Peyer's patch (tissue), 4 donors: ENCODE measurements at regions not wholly inside any gene's neighbourhood (a gene's known extent, or its start where the extent isn't known, plus 50 kb on each side); places are given as distances from the start of the nearest gene placed in this dataset.
"Not testable (repeated sequence)": the region's sequence is repeated elsewhere in the genome, so short reads cannot be mapped to it uniquely, and the experiment has no call there.

ENCODE experiments used
- DNase-seq, 3 donors: peaks; one replicate each; pipeline ENCODE4 v3.0.0-alpha.2; 2017 to 2019
- H3K27ac ChIP-seq, 4 donors: fragments of 200-600 bp; sonication (generic); one replicate each; pipeline ENCODE4 v1.5.1; 2016 to 2019
- H3K27me3 ChIP-seq, 2 donors: fragments of 200-600 bp; sonication (generic); one replicate each; pipeline ENCODE4 v1.5.1; 2019
- H3K36me3 ChIP-seq, 3 donors: fragments of 200-600 bp; sonication (generic); one replicate each; pipeline ENCODE4 v1.5.1; 2016 to 2019
- H3K4me1 ChIP-seq, 4 donors: fragments of 200-600 bp; sonication (generic); one replicate each; pipeline ENCODE4 v1.5.1; 2016 to 2019
- H3K4me3 ChIP-seq, 4 donors: fragments of 200-600 bp; sonication (generic); 1 replicate in 3 of 4; 2 replicates in 1 of 4; pipeline ENCODE4 v1.5.1; 2016 to 2019; ENCODE audit warnings: mild to moderate bottlenecking in 1 of 4
- H3K9me3 ChIP-seq, 4 donors: fragments of 200-600 bp; sonication (generic); one replicate each; pipeline ENCODE4 v1.5.1; 2016 to 2019; ENCODE audit warnings: mild to moderate bottlenecking in 1 of 4
- POLR2A ChIP-seq, 2 donors: fragments of 450-650 bp; IDR thresholded peaks; one replicate each; pipeline ENCODE4 v1.5.1; 2017; ENCODE audit warnings: antibody characterized with exemption in 2 of 2, mild to moderate bottlenecking in 2 of 2, moderate library complexity in 2 of 2
- TF ChIP-seq, protein P1 (sequence below), 6 experiments: fragments of 450-650 bp in 4 of 6; fragments of 200-600 bp in 2 of 6; sonication (generic) in 1 of 6; IDR thresholded peaks; one replicate each; pipeline ENCODE4 v1.5.1; 2017 to 2019; ENCODE audit warnings: antibody characterized with exemption in 6 of 6, mild to moderate bottlenecking in 3 of 6, moderate library complexity in 1 of 6

DNA sequence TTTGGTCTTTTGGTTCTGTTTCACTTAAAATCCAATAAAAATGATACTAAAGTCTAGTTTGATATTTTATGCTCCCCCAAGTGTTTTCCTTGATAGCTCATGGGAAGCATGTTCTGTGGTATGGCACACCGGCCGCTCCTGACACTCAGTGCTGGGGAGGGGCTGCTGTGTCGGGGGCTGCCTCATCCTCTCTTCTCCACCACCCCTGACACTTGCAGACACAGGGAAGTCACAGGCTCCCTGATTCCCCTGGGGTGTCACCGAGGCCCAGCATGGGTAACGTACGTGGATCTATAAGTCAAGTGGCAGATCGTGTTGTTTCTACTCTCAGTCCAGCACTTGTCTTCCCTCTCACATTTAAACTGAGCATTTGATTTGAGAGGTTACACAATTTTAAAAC lies 508.6 kb downstream of the TNS3 start:
- DNase-seq = no peak
- no peaks in the 10 kb centered on the region for H3K9me3 ChIP-seq
- no peaks in the 10 kb centered on the region for H3K27me3 ChIP-seq
- peaks cover 0 to 5% (median 0%) of the 10 kb centered on the region in 4 donors for H3K4me1 ChIP-seq
- TF ChIP-seq, protein P1, sequence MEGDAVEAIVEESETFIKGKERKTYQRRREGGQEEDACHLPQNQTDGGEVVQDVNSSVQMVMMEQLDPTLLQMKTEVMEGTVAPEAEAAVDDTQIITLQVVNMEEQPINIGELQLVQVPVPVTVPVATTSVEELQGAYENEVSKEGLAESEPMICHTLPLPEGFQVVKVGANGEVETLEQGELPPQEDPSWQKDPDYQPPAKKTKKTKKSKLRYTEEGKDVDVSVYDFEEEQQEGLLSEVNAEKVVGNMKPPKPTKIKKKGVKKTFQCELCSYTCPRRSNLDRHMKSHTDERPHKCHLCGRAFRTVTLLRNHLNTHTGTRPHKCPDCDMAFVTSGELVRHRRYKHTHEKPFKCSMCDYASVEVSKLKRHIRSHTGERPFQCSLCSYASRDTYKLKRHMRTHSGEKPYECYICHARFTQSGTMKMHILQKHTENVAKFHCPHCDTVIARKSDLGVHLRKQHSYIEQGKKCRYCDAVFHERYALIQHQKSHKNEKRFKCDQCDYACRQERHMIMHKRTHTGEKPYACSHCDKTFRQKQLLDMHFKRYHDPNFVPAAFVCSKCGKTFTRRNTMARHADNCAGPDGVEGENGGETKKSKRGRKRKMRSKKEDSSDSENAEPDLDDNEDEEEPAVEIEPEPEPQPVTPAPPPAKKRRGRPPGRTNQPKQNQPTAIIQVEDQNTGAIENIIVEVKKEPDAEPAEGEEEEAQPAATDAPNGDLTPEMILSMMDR (IDR thresholded peaks at IDR 0.05) = no peak
- no peak for TF ChIP-seq POLR2A (IDR thresholded peaks at IDR 0.05)
- H3K4me3 ChIP-seq = no peak overlapping the region
- H3K36me3 ChIP-seq = no peaks in the 10 kb centered on the region
- H3K27ac ChIP-seq = no peak overlapping the region

DNA sequence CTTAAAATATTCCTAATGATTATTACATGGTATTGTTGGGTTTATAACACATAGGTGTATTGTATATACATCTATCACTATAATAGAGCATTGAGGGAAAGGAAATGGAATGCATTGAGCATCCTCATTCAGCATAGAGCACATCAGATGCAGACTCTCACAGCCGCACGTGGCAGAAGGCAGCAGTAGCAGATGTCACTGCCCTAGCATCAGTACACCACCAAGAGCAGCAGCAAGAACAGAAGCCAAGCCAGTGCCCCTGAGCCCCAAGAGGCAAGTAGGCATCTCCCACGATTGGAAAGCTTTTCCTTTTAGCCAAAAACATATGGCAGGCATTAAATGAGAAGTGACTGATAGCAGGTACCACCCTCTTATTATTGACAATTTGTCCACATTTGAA lies 510.0 kb downstream of the TNS3 start:
- peaks cover 0 to 5% (median 0%) of the 10 kb centered on the region in 4 donors for H3K4me1 ChIP-seq
- H3K9me3 ChIP-seq = no peaks in the 10 kb centered on the region
- H3K36me3 ChIP-seq = no peaks in the 10 kb centered on the region
- no peak overlapping the region for H3K4me3 ChIP-seq
- H3K27me3 ChIP-seq = no peaks in the 10 kb centered on the region
- H3K27ac ChIP-seq = no peak overlapping the region
- TF ChIP-seq POLR2A (IDR thresholded peaks at IDR 0.05) = no peak
- TF ChIP-seq, protein P1 (IDR thresholded peaks at IDR 0.05) = no peak
- no peak for DNase-seq

DNA sequence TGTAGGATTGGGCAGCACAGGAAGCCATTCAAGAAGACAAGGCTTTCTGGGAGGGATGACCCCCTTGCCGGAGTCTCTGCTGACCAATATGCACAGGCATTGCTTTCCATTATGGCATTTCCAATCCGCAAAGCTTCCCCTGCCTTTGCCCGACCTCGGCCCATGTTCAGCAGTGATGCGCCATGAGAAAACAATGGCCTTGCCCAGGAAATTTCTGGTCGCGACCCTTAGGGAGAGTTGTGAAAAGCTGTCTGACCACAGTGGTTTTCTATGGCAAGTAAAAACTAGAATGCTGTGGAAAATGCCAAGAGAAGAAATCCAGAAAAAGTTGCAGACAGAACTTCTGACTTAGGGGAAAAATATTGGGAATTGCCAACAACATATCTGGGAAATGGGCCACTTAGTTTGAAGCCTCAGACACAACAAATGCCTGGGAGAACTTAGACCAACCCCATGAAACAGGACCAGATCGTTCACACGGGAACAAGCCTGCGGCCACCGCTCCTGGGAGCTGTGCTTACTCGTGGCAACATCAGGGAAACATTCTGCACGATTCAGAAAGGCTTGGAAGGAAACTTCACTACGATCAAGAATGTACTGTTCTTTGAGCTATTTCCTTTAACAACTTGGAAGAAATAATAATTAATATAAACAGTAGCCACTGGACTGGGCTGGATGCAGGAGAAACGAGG lies 512.4 kb downstream of the TNS3 start:
- no peak for TF ChIP-seq POLR2A (IDR thresholded peaks at IDR 0.05)
- TF ChIP-seq, protein P1 (IDR thresholded peaks at IDR 0.05) = no peak
- H3K27ac ChIP-seq = no peak overlapping the region
- no peaks in the 10 kb centered on the region for H3K27me3 ChIP-seq
- H3K36me3 ChIP-seq = no peaks in the 10 kb centered on the region
- DNase-seq = no peak
- no peaks in the 10 kb centered on the region for H3K4me1 ChIP-seq
- no peaks in the 10 kb centered on the region for H3K9me3 ChIP-seq
- no peak overlapping the region for H3K4me3 ChIP-seq

DNA sequence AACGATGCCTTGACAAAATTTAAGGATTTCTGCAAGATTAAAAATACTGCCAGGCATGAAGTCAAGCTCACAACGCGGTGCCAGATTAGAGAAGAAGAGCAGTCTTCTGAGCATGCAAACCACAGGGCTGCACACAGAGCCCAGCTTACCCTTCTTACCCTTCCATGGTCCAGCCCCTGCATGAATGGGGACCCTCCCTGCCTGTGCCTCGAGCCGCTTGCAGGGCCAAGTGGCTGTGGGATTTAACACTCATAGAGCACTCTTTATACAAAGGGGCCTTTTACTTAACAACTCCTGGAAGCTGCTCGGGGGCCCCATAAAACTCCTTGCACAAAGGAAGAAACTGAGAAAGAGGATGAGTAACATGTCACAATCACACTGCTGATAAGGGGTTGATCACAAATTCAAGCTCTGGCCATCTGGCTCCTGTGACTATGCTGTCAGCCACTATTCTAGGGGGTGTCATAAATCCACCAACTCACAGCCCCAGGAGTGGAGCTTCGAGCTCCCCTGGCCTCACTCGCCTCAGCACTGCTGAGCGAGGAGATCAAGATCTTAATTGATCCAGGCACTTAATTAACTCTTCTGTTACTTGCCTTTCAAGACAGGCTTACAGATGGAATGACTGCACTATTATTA lies 514.8 kb downstream of the TNS3 start:
- no peak overlapping the region for H3K4me3 ChIP-seq
- no peak for DNase-seq
- no peaks in the 10 kb centered on the region for H3K36me3 ChIP-seq
- no peaks in the 10 kb centered on the region for H3K9me3 ChIP-seq
- no peaks in the 10 kb centered on the region for H3K27me3 ChIP-seq
- TF ChIP-seq, protein P1 (IDR thresholded peaks at IDR 0.05) = no peak
- H3K4me1 ChIP-seq = no peaks in the 10 kb centered on the region
- H3K27ac ChIP-seq = no peak overlapping the region

DNA sequence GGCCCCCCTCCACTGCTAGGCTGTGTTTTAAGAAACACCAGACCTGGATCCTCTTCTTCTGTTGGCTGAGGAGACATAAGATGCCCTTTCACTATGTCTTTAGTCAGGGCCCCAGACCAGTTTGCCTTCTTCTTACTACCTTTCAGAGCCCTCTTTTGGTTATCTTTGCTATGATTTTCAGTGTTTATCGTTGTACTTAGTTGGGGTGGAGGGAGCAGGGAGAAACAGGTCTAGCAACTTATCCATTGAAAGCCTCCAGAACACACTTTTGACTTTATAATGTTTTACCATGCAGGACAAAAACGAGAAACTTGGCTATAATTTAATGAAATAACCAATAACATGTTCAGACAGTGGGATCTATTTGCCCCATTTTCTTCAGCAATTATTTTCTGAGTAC lies 525.2 kb downstream of the TNS3 start:
- Histone ChIP-seq H3K9me3 (no peaks in the 10 kb centered on the region), H3K27me3 (no peaks in the 10 kb centered on the region), H3K4me1 (no peaks in the 10 kb centered on the region), H3K27ac (no peak overlapping the region), H3K4me3 (no peak overlapping the region), H3K36me3 (no peaks in the 10 kb centered on the region)
- no peak for DNase-seq
- TF ChIP-seq POLR2A (IDR thresholded peaks at IDR 0.05) = no peak
- TF ChIP-seq, protein P1 (IDR thresholded peaks at IDR 0.05) = no peak

DNA sequence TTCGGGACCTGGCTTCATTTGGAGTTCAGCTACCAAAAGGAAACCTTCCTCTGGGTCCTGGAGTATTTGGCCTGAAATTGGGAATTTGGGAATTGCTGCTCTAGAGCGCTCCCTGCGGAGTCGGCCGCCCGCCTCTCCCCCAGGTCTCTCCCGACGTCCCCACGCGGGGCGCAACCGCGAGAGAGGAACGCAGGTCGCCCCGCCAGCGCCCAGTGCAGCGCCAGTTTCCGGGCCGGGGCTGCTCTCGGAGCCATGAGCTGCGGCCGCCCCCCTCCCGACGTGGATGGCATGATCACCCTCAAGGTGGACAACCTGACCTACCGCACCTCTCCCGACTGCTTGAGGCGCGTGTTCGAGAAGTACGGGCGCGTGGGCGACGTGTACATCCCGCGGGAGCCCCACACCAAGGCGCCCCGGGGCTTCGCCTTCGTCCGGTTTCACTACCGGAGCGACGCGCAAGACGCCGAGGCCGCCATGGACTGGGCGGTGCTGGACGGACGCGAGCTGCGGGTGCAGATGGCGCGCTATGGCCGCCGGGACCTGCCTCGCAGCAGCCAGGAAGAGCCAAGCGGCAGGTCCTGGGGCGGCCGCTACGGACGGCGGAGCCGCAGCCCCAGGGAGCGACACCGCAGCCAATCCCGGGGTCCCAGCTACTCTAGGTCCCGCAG lies 529.2 kb downstream of the TNS3 start:
- H3K27ac ChIP-seq, H3K9me3 ChIP-seq, H3K4me1 ChIP-seq, H3K27me3 ChIP-seq, H3K36me3 ChIP-seq, DNase-seq, H3K4me3 ChIP-seq: not testable (repeated sequence)
